ENCODE measurements at regions not wholly inside any gene's neighbourhood (a gene's known extent, or its start where the extent isn't known, plus 50 kb on each side); places are given as distances from the start of the nearest gene placed in this dataset.

- DNase-seq (ENCODE audit: low read depth) = no peak
Measured at GRCh38 chr2:6784291-6784690, 81.4 kb downstream of the CMPK2 start.

- no peak for DNase-seq (ENCODE audit: low read depth)
Measured at GRCh38 chr2:6785493-6785892, 80.2 kb downstream of the CMPK2 start.

DNA sequence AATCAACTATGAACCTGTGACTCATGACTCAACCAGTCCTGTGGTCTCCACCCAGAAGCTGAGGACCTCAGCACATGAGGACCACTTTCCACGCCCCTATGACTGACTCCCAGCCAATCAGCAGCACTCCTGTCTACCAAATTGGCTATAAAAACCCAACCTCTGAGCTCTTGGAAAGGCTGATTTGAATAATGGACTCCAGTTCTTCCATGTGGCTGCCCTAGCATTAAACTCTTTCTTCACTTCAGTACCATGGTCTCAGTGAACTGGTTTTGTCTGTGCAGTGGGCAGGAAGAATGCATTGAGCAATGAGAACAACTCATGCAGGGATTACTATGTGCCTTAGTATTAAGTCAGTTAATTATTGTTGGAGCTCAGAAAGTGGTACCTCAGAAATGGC is 78.3 kb downstream of the CMPK2 start:
- DNase-seq (ENCODE audit: low read depth) = no peak

DNA sequence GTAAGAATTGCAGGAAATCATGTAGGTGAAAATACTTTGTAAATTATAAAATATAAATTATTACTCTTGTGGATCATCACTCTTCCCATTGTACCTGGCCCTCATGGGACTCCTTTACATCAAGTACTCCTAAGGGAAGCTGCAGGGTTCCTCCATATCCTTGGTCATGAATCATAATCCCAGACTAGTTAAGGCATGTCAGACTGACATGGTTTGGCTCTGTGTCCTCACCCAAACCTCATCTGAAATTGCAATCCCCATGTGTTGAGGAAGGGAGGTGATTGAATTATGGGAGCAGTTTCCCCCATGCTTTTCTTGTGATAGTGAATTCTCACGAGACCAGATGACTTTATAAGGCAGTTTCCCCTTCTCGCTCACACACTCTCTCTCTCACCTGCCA is 77.1 kb downstream of the CMPK2 start:
- DNase-seq (ENCODE audit: low read depth) = no peak

DNA sequence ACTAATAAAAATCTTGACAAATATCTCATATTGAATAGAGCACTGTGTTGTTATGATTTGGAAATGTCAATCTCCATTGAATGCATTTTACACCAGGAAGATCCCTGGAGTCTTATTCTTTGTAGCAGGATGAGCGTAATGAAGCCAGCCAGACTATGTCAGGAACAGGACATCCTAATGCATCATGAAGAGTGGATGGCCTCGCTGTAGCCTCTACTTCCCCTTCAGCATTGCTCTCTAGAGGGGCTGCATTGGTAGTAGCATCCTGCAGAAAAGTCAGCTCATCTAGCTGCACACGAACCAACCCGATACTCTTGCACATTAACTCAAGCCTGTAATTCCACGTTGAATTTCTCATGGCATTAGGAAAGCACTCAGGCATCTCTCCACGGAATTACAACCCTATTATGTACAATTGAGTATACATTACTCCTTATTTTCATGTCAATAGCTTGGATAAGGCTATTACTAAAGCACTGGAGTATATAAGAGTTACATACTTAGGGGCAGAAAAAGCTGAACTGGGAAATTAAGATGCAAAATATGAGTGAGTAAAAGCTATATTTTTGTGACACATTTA is 76.1 kb downstream of the CMPK2 start:
- no peak for DNase-seq (ENCODE audit: low read depth)

DNA sequence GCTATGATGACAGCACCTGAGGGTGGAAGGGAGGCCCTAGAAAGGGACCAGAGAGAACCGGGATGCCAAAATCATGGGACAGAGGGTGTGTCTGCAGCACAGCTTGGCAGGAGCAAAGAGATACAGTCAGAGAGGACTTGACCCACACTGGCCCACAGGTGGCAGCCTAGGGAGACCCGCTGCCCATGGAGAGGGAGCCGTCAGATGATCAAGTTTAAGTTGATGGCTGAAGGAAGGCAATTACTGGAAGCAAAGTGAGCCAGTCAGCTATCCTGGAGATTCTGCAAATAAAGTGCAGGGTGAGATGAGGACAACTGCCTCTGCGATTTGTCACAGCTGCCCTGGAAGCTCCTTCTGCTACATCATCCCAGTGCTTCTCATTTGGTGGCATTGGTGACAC is 74.0 kb downstream of the CMPK2 start:
- no peak for DNase-seq (ENCODE audit: low read depth)

GRCh38 chr2:6792883-6793282 is 72.8 kb downstream of the CMPK2 start:
- DNase-seq (ENCODE audit: low read depth) = no peak

GRCh38 chr2:6793371-6793770 is 72.3 kb downstream of the CMPK2 start:
- no peak for DNase-seq (ENCODE audit: low read depth)

- no peak for DNase-seq (ENCODE audit: low read depth)
Measured at GRCh38 chr2:6793913-6794312, 71.8 kb downstream of the CMPK2 start.

- DNase-seq (ENCODE audit: low read depth) = no peak
Measured at GRCh38 chr2:6794448-6794847, 71.3 kb downstream of the CMPK2 start.
